K562 (cell line): ENCODE measurements at regions not wholly inside any gene's neighbourhood (a gene's known extent, or its start where the extent isn't known, plus 50 kb on each side); places are given as distances from the start of the nearest gene placed in this dataset.
A peak's percentile ranks its signal among the peaks of the same experiment; 100 is the strongest.

Experiments used
- ATAC-seq: fragments of 200-7000 bp; cut with Tn5 transposase; 3 replicates; pipeline ENCODE4 v1.9.1; 2020; ENCODE audit warnings: moderate library complexity
- BruUV-seq: library from RNA; stranded (reverse); fragments of 400-500 nt; replicated peaks from 2 replicates; lab custom pipeline; 2021; lab: Mats Ljungman, UMichigan
- CTCF ChIA-PET: fragments of 300-600 bp; formaldehyde crosslinking; extraction: SDS; loops from one replicate; lab custom pipeline; 2021; ENCODE audit warnings: low intra/inter-chr PET ratio; lab: Yijun Ruan, JAX
- POLR2A ChIA-PET: fragments of 300-600, 350-650 bp; sonication (Branson Sonifier 250); formaldehyde crosslinking; extraction: SDS; loops from one replicate; lab custom pipeline; 2021; ENCODE audit warnings: antibody characterized with exemption, inconsistent platforms; lab: Yijun Ruan, JAX
- DNase-seq, 4 experiments: peaks; one replicate each; pipeline versions ENCODE4 v3.0.0 to v3.0.0-alpha.2; 2011 to 2018; ENCODE audit warnings: low spot score in 3 of 4, mixed read lengths in 3 of 4; ENCODE audit errors: extremely low read depth in 1 of 4
- FAIRE-seq: peaks from 2 replicates; lab custom pipeline; 2011; peaks lifted over from hg19 to GRCh38; lab: Jason Lieb, UNC
- H2AFZ ChIP-seq: 2 replicates; pipeline ENCODE4 v1.6.0; 2011; ENCODE audit warnings: low read depth, low read length, control low read depth, inconsistent platforms
- H3K27ac ChIP-seq: fragments of 200-600 bp; 3 replicates; pipeline ENCODE4 v1.8.0; 2011; ENCODE audit warnings: low read depth, mild to moderate bottlenecking, control low read depth, inconsistent platforms, low read length, moderate library complexity, mixed read lengths; ENCODE audit errors: extremely low read depth
- H3K27me3 ChIP-seq, 2 experiments: fragments of 300-600 bp in 1 of 2; 2 replicates in 1 of 2; 3 replicates in 1 of 2; pipeline versions ENCODE4 v1.6.0 to v1.8.0; 2011; ENCODE audit warnings: inconsistent platforms in 2 of 2, low read length in 2 of 2, mild to moderate bottlenecking in 1 of 2, mixed read lengths in 1 of 2, moderate library complexity in 1 of 2; ENCODE audit not compliant: control insufficient read depth in 2 of 2, insufficient read depth in 2 of 2
- H3K36me3 ChIP-seq: fragments of 300-600 bp; 3 replicates; pipeline ENCODE4 v1.8.0; 2011; ENCODE audit warnings: mild to moderate bottlenecking, low read length, inconsistent platforms; ENCODE audit not compliant: control insufficient read depth, insufficient read depth
- H3K4me1 ChIP-seq, 2 experiments: fragments of 200-600 bp in 1 of 2; replicated peaks in 1 of 2; 2 replicates in 1 of 2; 3 replicates in 1 of 2; pipeline versions ENCODE4 v1.5.1 to v1.8.0; 2011; ENCODE audit warnings: inconsistent platforms in 2 of 2, low read length in 2 of 2, mild to moderate bottlenecking in 1 of 2, mixed read lengths in 1 of 2, moderate library complexity in 1 of 2; ENCODE audit not compliant: control insufficient read depth in 2 of 2, insufficient read depth in 2 of 2
- H3K4me2 ChIP-seq: 2 replicates; pipeline ENCODE4 v1.6.1; 2011; ENCODE audit warnings: low read length, control low read depth, inconsistent platforms, mixed read lengths; ENCODE audit not compliant: insufficient read depth
- H3K4me3 ChIP-seq: fragments of 200-600 bp; sonication (generic), shearing (Covaris generic); 2 replicates; pipeline ENCODE4 v1.5.1; 2016; ENCODE audit warnings: control low read depth, inconsistent platforms
- H3K79me2 ChIP-seq: fragments of 200-600 bp; 3 replicates; pipeline ENCODE4 v1.8.0; 2011; ENCODE audit warnings: low read length, inconsistent platforms; ENCODE audit not compliant: control insufficient read depth, insufficient read depth
- H3K9ac ChIP-seq, 2 experiments: 2 replicates each; pipeline versions ENCODE4 v1.6.0 to v1.6.1; 2011; ENCODE audit warnings: low read depth in 2 of 2, low read length in 2 of 2, control low read depth in 1 of 2, inconsistent platforms in 1 of 2, mild to moderate bottlenecking in 1 of 2, mixed read lengths in 1 of 2; ENCODE audit not compliant: insufficient read depth in 1 of 2
- H3K9me1 ChIP-seq: one replicate; pipeline ENCODE4 v1.6.0; 2011; ENCODE audit warnings: inconsistent platforms, mild to moderate bottlenecking, low read length, moderate library complexity; ENCODE audit not compliant: control insufficient read depth, insufficient read depth
- H3K9me3 ChIP-seq: replicated peaks from 2 replicates; pipeline ENCODE4 v1.5.1; 2011; ENCODE audit warnings: low read depth, low read length, inconsistent platforms; ENCODE audit not compliant: control insufficient read depth, insufficient read depth
- H4K20me1 ChIP-seq: replicated peaks from 2 replicates; pipeline ENCODE4 v1.6.1; 2011; ENCODE audit warnings: low read length, inconsistent platforms, mixed read lengths; ENCODE audit not compliant: control insufficient read depth, insufficient read depth
- CHD7 ChIP-seq: fragments of 200-600 bp; sonication (generic); IDR thresholded peaks from one replicate; pipeline ENCODE4 v1.6.1; 2012; ENCODE audit warnings: mild to moderate bottlenecking, low read depth, low read length, inconsistent platforms
- HDAC2 ChIP-seq: fragments of 450-650 bp; IDR thresholded peaks from 2 replicates; pipeline ENCODE4 v1.6.1; 2016; ENCODE audit warnings: mild to moderate bottlenecking
- OTX1 ChIP-seq: fragments of 450-650 bp; formaldehyde crosslinking; IDR thresholded peaks from 2 replicates; pipeline ENCODE4 v1.4.0; 2022; ENCODE audit warnings: mild to moderate bottlenecking
- RAD21 ChIP-seq, 2 experiments: fragments of 250-450 bp in 1 of 2; fragments of 450-650 bp in 1 of 2; sonication (Bioruptor Pico) in 1 of 2; formaldehyde crosslinking in 1 of 2; IDR thresholded peaks in 1 of 2; conservative IDR thresholded peaks in 1 of 2; 2 replicates each; pipeline versions ENCODE4 v1.4.0 to v1.8.0; 2020 to 2022; ENCODE audit warnings: mild to moderate bottlenecking in 2 of 2, moderate library complexity in 1 of 2
- SOX6 ChIP-seq: fragments of 450-650 bp; IDR thresholded peaks from 2 replicates; pipeline ENCODE4 v1.6.1; 2014; ENCODE audit warnings: mild to moderate bottlenecking
- ZKSCAN1 ChIP-seq: fragments of 150-350 bp; IDR thresholded peaks from 2 replicates; pipeline ENCODE4 v1.6.1; 2016; ENCODE audit warnings: low read depth, low read length
- ZNF518B ChIP-seq: fragments of 250-450 bp; sonication (Bioruptor Pico); IDR thresholded peaks from 2 replicates; pipeline ENCODE4 v1.5.0; 2021; ENCODE audit warnings: mild to moderate bottlenecking, moderate library complexity
- WGBS: fragments of 100-300 bp; shearing (Covaris generic); methylation state at CpG from one replicate; pipeline ENCODE4 v1.1.6; 2016; ENCODE audit warnings: low coverage, mixed read lengths; ENCODE audit not compliant: insufficient coverage; ENCODE audit errors: missing lambda C conversion rate; 5-methylcytosine and 5-hydroxymethylcytosine counted together
- in situ Hi-C: fragments of 300-500 bp; cut with MboI; formaldehyde crosslinking; loops from 4 replicates; pipeline ENCODE4 v1.15.0; 2018; ENCODE audit warnings: inconsistent platforms, mixed read lengths
- intact Hi-C: fragments of 100-400 bp; cut with micrococcal nuclease; formaldehyde crosslinking; loops from 2 replicates; pipeline ENCODE4 v1.14.2; 2022

- Histone ChIP-seq H3K4me1 (no peaks in the 10 kb centered on the region), H3K79me2 (no peaks in the 10 kb centered on the region), H3K36me3 (no peaks in the 10 kb centered on the region), H3K27ac (no peak overlapping the region), H3K4me3 (no peak overlapping the region), H3K9me3 (no peaks in the 10 kb centered on the region), H3K27me3 (peaks cover 10 to 23% of the 10 kb centered on the region in 2 experiments), H3K9me1 (no peaks in the 10 kb centered on the region), H4K20me1 (no peaks in the 10 kb centered on the region), H2AFZ (no peak overlapping the region), H3K9ac (no peak overlapping the region), H3K4me2 (no peak overlapping the region)
- ChIA-PET POLR2A (no interaction called here), CTCF (no interaction called here)
- BruUV-seq, result no TSS peak
- ATAC-seq (no peak), FAIRE-seq (no peak), DNase-seq (no peak)
- TF ChIP-seq SOX6, result no peak
- TF ChIP-seq CHD7, result no peak
- no peak for TF ChIP-seq HDAC2
- TF ChIP-seq ZKSCAN1, result 0 out of 2 replicates have a peak, but pooled peaks have one; percentile 32
- no peak for TF ChIP-seq RAD21 (CRISPR knock-in tag; conservative IDR thresholded peaks at IDR 0.05 in 1 of 2, IDR thresholded peaks at IDR 0.05 in 1 of 2)
- no peak for TF ChIP-seq ZNF518B
- TF ChIP-seq OTX1 (CRISPR knock-in tag), result no peak
- in situ Hi-C loops (no loop called here), intact Hi-C loops (no loop called here)
- WGBS, result 1% methylated on average over 5 of the region's 5 CpGs
Observed at GRCh38 chr10:78838141-78838657, 230.6 kb upstream of the ZMIZ1 start.
